Pancreas (tissue), 10 donors: ENCODE measurements at regions not wholly inside any gene's neighbourhood (a gene's known extent, or its start where the extent isn't known, plus 50 kb on each side); places are given as distances from the start of the nearest gene placed in this dataset.

Experiments
- ATAC-seq, 4 donors: fragments of 200-7000 bp; cut with Tn5 transposase; one replicate each; pipeline versions ENCODE4 v1.8.0 to v1.9.1; 2020; ENCODE audit warnings: mild to moderate bottlenecking in 4 of 4, moderate library complexity in 4 of 4
- DNase-seq, 6 donors: peaks; one replicate each; pipeline ENCODE4 v3.0.0-alpha.2; 2020
- FAIRE-seq: peaks from 2 replicates; lab custom pipeline; 2012; peaks lifted over from hg19 to GRCh38; lab: Jason Lieb, UNC
- H3K27ac ChIP-seq, 4 donors: fragments of 200-600 bp; sonication (generic); 1 replicate in 3 of 4; 2 replicates in 1 of 4; pipeline versions ENCODE4 v1.5.0 to v1.8.0; 2020
- H3K27me3 ChIP-seq, 4 donors: fragments of 200-600 bp; one replicate each; pipeline ENCODE4 v1.8.0; 2021
- H3K36me3 ChIP-seq, 3 donors: fragments of 200-600 bp; sonication (generic) in 1 of 3; one replicate each; pipeline versions ENCODE4 v1.5.0 to v1.8.0; 2020 to 2021
- H3K4me1 ChIP-seq, 3 donors: fragments of 200-600 bp; one replicate each; pipeline ENCODE4 v1.8.0; 2021
- H3K4me3 ChIP-seq, 4 donors: fragments of 200-600 bp; sonication (generic) in 2 of 4; one replicate each; pipeline versions ENCODE4 v1.5.0 to v1.8.0; 2020 to 2021
- H3K9me3 ChIP-seq, 4 donors: fragments of 200-600 bp; one replicate each; pipeline ENCODE4 v1.8.0; 2021
- WGBS, 2 donors: extraction: QIAGEN DNeasy Blood & Tissue Kit; methylation state at CpG; one replicate each; pipeline ENCODE4 v1.1.7; 2013; 5-methylcytosine and 5-hydroxymethylcytosine counted together
- intact Hi-C, 3 donors: fragments of 100-400 bp; cut with DNase I; formaldehyde crosslinking; loops; one replicate each; pipeline versions ENCODE4 v1.11.1 to v1.14.2; 2022
- TF ChIP-seq, protein P1 (sequence below), 4 donors: fragments of 200-600 bp; sonication (generic) in 3 of 4; IDR thresholded peaks; one replicate each; pipeline versions ENCODE4 v1.5.0 to v1.8.0; 2021; ENCODE audit warnings: antibody characterized with exemption in 4 of 4
- donor health status: healthy with polysubstance abuse.
- donor health status: DM: no; HTN: no; CAD: no; lungs with moderate emphysema.
- donor health status: DM: no; HTN: no; CAD: no.
- donor health status: control.
- donor health status: control.
- donor health status: Bipolar disorder and iron deficiency.
- donor health status: DM: yes; HTN: yes; CAD: no.
- donor health status: DM: no; HTN: no; CAD: no.
- donor health status: DM: no; HTN: no; CAD: no.
- donor health status: DM: yes; HTN: yes; CAD: no.

DNA sequence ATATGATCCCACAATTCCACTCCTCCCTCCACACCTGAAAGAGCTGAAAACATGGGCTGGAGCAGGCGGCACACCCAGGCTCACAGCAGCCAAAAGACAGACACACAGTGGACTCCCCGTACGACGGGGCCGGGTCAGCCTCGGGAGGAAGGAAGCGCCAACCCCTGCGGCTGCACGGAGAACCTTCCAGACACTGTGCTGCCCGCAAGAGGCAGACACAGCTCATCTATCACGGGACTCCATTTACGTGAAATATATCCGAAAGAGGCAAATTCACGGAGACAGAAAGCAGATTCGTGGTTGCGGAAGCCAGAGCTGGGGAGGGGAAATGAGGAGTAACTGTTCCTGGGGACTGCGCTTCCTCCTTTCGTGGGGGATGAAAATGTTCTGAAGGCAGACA, 165.0 kb downstream of the BRD1 start:
- Histone ChIP-seq H3K27me3 (peaks cover 0 to 14% (median 0%) of the 10 kb centered on the region in 4 donors), H3K36me3 (no peaks in the 10 kb centered on the region), H3K9me3 (no peaks in the 10 kb centered on the region), H3K4me3 (no peak overlapping the region), H3K4me1 (no peaks in the 10 kb centered on the region), H3K27ac (no peak overlapping the region)
- 63 to 69% methylated on average over 18 of the region's 18 CpGs for WGBS, 2 donors
- FAIRE-seq (no peak), ATAC-seq (no peak), DNase-seq (no peak)
- TF ChIP-seq, protein P1, sequence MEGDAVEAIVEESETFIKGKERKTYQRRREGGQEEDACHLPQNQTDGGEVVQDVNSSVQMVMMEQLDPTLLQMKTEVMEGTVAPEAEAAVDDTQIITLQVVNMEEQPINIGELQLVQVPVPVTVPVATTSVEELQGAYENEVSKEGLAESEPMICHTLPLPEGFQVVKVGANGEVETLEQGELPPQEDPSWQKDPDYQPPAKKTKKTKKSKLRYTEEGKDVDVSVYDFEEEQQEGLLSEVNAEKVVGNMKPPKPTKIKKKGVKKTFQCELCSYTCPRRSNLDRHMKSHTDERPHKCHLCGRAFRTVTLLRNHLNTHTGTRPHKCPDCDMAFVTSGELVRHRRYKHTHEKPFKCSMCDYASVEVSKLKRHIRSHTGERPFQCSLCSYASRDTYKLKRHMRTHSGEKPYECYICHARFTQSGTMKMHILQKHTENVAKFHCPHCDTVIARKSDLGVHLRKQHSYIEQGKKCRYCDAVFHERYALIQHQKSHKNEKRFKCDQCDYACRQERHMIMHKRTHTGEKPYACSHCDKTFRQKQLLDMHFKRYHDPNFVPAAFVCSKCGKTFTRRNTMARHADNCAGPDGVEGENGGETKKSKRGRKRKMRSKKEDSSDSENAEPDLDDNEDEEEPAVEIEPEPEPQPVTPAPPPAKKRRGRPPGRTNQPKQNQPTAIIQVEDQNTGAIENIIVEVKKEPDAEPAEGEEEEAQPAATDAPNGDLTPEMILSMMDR (IDR thresholded peaks at IDR 0.05): no peak
- intact Hi-C loops: no loop called here

DNA sequence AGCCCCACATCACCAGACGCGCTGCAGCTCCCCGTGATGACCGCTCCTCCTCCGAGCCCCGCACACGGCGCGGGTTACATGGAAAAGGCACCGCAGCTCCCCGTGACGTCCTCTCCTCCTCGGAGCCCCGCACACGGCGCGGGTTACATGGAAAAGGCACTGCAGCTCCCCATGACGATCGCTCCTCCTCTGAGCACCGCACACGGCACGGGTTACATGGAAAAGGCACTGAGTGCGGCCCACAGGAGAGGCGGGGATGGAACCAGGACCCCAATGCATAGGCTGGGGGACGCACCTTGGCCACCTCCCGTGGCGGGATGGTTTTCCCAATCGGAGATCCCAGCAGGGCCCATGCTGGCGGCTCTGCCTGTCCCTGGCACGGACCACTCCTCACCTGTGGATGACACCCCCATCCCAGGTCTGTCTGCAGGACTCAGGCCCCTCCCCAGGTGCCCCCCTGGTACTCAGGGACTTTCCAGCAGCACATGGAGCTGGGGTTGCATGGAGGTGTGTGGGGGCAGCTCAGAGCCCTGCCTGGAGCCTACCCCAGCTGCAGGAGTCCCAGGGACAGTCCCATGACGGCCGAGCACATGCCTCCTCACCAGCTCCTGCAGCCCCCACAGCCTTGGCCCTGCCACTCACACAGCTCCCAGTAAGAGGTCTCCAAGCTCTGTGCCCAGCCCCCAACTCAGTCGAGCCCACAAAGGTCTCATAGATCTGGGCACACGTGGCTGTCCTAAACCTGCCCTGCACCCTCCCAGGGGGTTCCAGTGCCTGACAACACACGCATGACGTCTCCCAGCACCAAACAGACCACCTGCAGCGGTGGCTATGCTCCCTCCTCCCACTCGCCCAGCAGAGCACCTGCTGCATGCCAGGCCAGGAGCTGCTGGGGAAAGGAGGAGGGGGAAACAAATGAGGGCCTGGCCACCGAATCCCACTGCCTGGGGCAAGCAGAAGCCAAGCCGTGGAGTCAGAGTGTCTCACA, 166.6 kb downstream of the BRD1 start:
- H3K4me1 ChIP-seq: no peaks in the 10 kb centered on the region
- ATAC-seq (no peak), DNase-seq (peak in 1 of 6 donors; percentile 29), FAIRE-seq (no peak)
- H3K4me3 ChIP-seq: no peak overlapping the region
- TF ChIP-seq, protein P1 (IDR thresholded peaks at IDR 0.05): no peak
- WGBS, 2 donors: 57 to 58% methylated on average over 39 to 40 of the region's 40 CpGs
- H3K27me3 ChIP-seq: peaks cover 0 to 14% (median 0%) of the 10 kb centered on the region in 4 donors
- H3K36me3 ChIP-seq: no peaks in the 10 kb centered on the region
- H3K27ac ChIP-seq: no peak overlapping the region
- no peaks in the 10 kb centered on the region for H3K9me3 ChIP-seq
- intact Hi-C loops: no loop called here

DNA sequence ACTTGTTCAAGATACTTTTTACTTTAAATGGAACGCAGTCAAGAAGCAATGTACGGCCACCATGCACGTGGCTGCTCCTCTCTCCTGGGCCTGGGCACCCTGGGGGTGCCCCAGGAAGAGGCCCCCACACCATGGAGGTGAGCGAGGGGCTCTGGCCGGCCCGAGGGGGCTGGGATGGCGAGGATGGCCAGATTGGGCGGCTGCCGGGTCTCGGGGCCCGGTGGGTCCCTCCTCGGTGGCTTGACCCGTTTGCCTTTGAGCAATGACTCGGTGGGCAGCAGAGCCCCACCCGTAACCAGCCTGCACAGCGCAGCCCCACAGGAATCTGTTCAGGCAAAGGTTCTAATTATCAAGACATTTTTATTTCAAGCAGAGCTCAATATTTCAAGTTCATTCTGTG, 167.4 kb downstream of the BRD1 start:
- FAIRE-seq: no peak
- Histone ChIP-seq H3K4me1 (no peaks in the 10 kb centered on the region), H3K4me3 (no peak overlapping the region), H3K27ac (no peak overlapping the region), H3K36me3 (no peaks in the 10 kb centered on the region), H3K27me3 (peaks cover 0 to 14% (median 0%) of the 10 kb centered on the region in 4 donors), H3K9me3 (no peaks in the 10 kb centered on the region)
- TF ChIP-seq, protein P1 (IDR thresholded peaks at IDR 0.05): no peak
- no peak for ATAC-seq
- WGBS, 2 donors: 57% methylated on average over 16 of the region's 16 CpGs
- intact Hi-C loops: no loop called here
- DNase-seq: peak in 1 of 6 donors; percentile 32

DNA sequence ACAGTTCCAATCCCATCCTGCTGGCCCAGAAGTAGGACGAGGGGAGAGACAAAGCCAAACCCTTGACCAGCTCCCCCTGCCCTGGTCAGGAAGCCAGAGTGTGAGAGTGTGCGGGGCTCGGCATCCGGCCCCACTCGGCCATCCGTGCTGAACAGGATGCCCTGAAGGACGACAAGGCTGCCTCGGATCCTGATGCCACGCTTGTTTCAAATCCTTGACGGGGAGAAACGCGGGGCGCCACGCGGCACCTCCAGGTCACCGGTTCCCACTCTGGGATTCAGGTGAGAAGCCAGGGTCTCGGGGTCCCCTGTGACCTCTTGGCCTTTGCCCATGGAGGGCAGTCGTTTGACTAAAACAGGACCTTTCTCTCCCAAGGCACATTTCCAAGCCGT, 167.8 kb downstream of the BRD1 start:
- FAIRE-seq: no peak
- no peak for ATAC-seq
- Histone ChIP-seq H3K4me1 (no peaks in the 10 kb centered on the region), H3K27me3 (peaks cover 0 to 14% (median 0%) of the 10 kb centered on the region in 4 donors), H3K4me3 (no peak overlapping the region), H3K36me3 (no peaks in the 10 kb centered on the region), H3K9me3 (no peaks in the 10 kb centered on the region), H3K27ac (no peak overlapping the region)
- peak in 1 of 6 donors; percentile 53 for DNase-seq
- intact Hi-C loops: no loop called here
- TF ChIP-seq, protein P1 (IDR thresholded peaks at IDR 0.05): no peak
- WGBS, 2 donors: 61 to 68% methylated on average over 19 of the region's 19 CpGs
